ENCODE measurements at regions not wholly inside any gene's neighbourhood (a gene's known extent, or its start where the extent isn't known, plus 50 kb on each side); places are given as distances from the start of the nearest gene placed in this dataset.

- no peak for DNase-seq (ENCODE audit: low read depth, low spot score)
- Histone ChIP-seq H3K9me3 (ENCODE audit: control insufficient read depth, insufficient read depth, low read length) (no peaks in the 10 kb centered on the region), H3K4me3 (ENCODE audit: low read depth, low read length) (no peak overlapping the region), H3K27me3 (ENCODE audit: control insufficient read depth, insufficient read depth, low read length) (no peaks in the 10 kb centered on the region), H3K27ac (ENCODE audit: low read depth, low read length) (no peak overlapping the region)
- CTCF ChIA-PET, result no interaction called here
- POLR2A ChIA-PET, result no interaction called here
- TF ChIP-seq CTCF (IDR thresholded peaks at IDR 0.05; ENCODE audit: low read depth, low read length), result no peak
Measured at GRCh38 chr9:99718631-99719030, 103.1 kb upstream of the NR4A3 start.

- no peak for DNase-seq (ENCODE audit: low read depth, low spot score)
- TF ChIP-seq CTCF (IDR thresholded peaks at IDR 0.05; ENCODE audit: low read depth, low read length), result no peak
- no peak overlapping the region for H3K27ac ChIP-seq (ENCODE audit: low read depth, low read length)
- no peak overlapping the region for H3K4me3 ChIP-seq (ENCODE audit: low read depth, low read length)
- H3K27me3 ChIP-seq (ENCODE audit: control insufficient read depth, insufficient read depth, low read length), result no peaks in the 10 kb centered on the region
- no peaks in the 10 kb centered on the region for H3K9me3 ChIP-seq (ENCODE audit: control insufficient read depth, insufficient read depth, low read length)
- POLR2A ChIA-PET, result no interaction called here
- CTCF ChIA-PET, result no interaction called here
Measured at GRCh38 chr9:99720455-99721050, 101.1 kb upstream of the NR4A3 start.

DNA sequence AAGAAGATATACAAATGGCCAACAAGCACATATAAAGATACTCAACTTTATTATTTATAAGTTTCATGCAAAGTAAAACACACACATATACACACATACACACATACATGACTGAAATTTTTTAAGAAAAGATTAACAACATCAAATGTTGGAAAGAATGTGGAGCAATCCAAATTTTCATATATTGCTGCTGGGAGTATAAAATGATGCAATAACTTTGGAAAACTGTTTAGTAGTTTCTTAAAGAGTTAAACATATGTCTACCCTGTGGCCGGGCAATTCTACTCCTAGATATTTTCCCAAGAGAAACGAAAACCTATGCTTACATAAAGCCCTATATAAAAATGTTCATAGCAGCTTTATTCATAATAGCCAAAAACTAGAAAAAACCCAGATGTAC is 99.8 kb upstream of the NR4A3 start:
- TF ChIP-seq CTCF (IDR thresholded peaks at IDR 0.05; ENCODE audit: low read depth, low read length), result no peak
- CTCF ChIA-PET, result no interaction called here
- POLR2A ChIA-PET, result no interaction called here
- H3K9me3 ChIP-seq (ENCODE audit: control insufficient read depth, insufficient read depth, low read length), result no peaks in the 10 kb centered on the region
- no peak overlapping the region for H3K4me3 ChIP-seq (ENCODE audit: low read depth, low read length)
- DNase-seq (ENCODE audit: low read depth, low spot score), result no peak
- H3K27me3 ChIP-seq (ENCODE audit: control insufficient read depth, insufficient read depth, low read length), result no peaks in the 10 kb centered on the region
- no peak overlapping the region for H3K27ac ChIP-seq (ENCODE audit: low read depth, low read length)

GRCh38 chr9:99722877-99723276 is 98.8 kb upstream of the NR4A3 start:
- POLR2A ChIA-PET, result no interaction called here
- Histone ChIP-seq H3K9me3 (ENCODE audit: control insufficient read depth, insufficient read depth, low read length) (no peaks in the 10 kb centered on the region), H3K4me3 (ENCODE audit: low read depth, low read length) (no peak overlapping the region), H3K27ac (ENCODE audit: low read depth, low read length) (no peak overlapping the region), H3K27me3 (ENCODE audit: control insufficient read depth, insufficient read depth, low read length) (no peaks in the 10 kb centered on the region)
- TF ChIP-seq CTCF (IDR thresholded peaks at IDR 0.05; ENCODE audit: low read depth, low read length), result no peak
- no peak for DNase-seq (ENCODE audit: low read depth, low spot score)
- CTCF ChIA-PET, result interaction anchor here (0.6 kb wide), 1 partner anchor 537 kb away, joined by 8 read pairs; no protein-coding TSS in a partner anchor

- TF ChIP-seq CTCF (IDR thresholded peaks at IDR 0.05; ENCODE audit: low read depth, low read length), result no peak
- no peak for DNase-seq (ENCODE audit: low read depth, low spot score)
- no peak overlapping the region for H3K4me3 ChIP-seq (ENCODE audit: low read depth, low read length)
- H3K27me3 ChIP-seq (ENCODE audit: control insufficient read depth, insufficient read depth, low read length), result no peaks in the 10 kb centered on the region
- H3K9me3 ChIP-seq (ENCODE audit: control insufficient read depth, insufficient read depth, low read length), result no peaks in the 10 kb centered on the region
- CTCF ChIA-PET, result no interaction called here
- POLR2A ChIA-PET, result no interaction called here
- H3K27ac ChIP-seq (ENCODE audit: low read depth, low read length), result no peak overlapping the region
Measured at GRCh38 chr9:99724640-99725039, 97.0 kb upstream of the NR4A3 start.

Measured in AG04450 (cell line).